ENCODE measurements at regions not wholly inside any gene's neighbourhood (a gene's known extent, or its start where the extent isn't known, plus 50 kb on each side); places are given as distances from the start of the nearest gene placed in this dataset.

- no peak for TF ChIP-seq CTCF (IDR thresholded peaks at IDR 0.05; ENCODE audit: unreplicated experiment)
- no peak overlapping the region for H3K4me3 Mint-ChIP-seq (ENCODE audit: unreplicated experiment)
- no peak overlapping the region for H3K27ac Mint-ChIP-seq (ENCODE audit: unreplicated experiment)
- no peak for DNase-seq (ENCODE audit: low spot score)
- H3K27me3 Mint-ChIP-seq (ENCODE audit: unreplicated experiment): peaks cover 2% of the 10 kb centered on the region
- H3K9me3 Mint-ChIP-seq (ENCODE audit: unreplicated experiment): no peaks in the 10 kb centered on the region
- H3K4me1 Mint-ChIP-seq (ENCODE audit: unreplicated experiment): no peaks in the 10 kb centered on the region
- no peaks in the 10 kb centered on the region for H3K36me3 Mint-ChIP-seq (ENCODE audit: low read depth, unreplicated experiment)
Measured at GRCh38 chr21:33151941-33152731, 77.6 kb upstream of the IFNAR2 start.

GRCh38 chr21:33152732-33153130, 77.0 kb upstream of the IFNAR2 start:
- no peak for DNase-seq (ENCODE audit: low spot score)
- Mint-ChIP-seq H3K4me1 (ENCODE audit: unreplicated experiment) (no peaks in the 10 kb centered on the region), H3K9me3 (ENCODE audit: unreplicated experiment) (no peaks in the 10 kb centered on the region), H3K27me3 (ENCODE audit: unreplicated experiment) (peaks cover 2% of the 10 kb centered on the region), H3K36me3 (ENCODE audit: low read depth, unreplicated experiment) (no peaks in the 10 kb centered on the region), H3K4me3 (ENCODE audit: unreplicated experiment) (no peak overlapping the region), H3K27ac (ENCODE audit: unreplicated experiment) (no peak overlapping the region)
- no peak for TF ChIP-seq CTCF (IDR thresholded peaks at IDR 0.05; ENCODE audit: unreplicated experiment)

GRCh38 chr21:33155005-33155404, 74.7 kb upstream of the IFNAR2 start:
- Mint-ChIP-seq H3K36me3 (ENCODE audit: low read depth, unreplicated experiment) (no peaks in the 10 kb centered on the region), H3K4me1 (ENCODE audit: unreplicated experiment) (no peaks in the 10 kb centered on the region), H3K4me3 (ENCODE audit: unreplicated experiment) (no peak overlapping the region)

GRCh38 chr21:33155422-33155821, 74.3 kb upstream of the IFNAR2 start:
- no peak for TF ChIP-seq CTCF (IDR thresholded peaks at IDR 0.05; ENCODE audit: unreplicated experiment)
- Mint-ChIP-seq H3K4me1 (ENCODE audit: unreplicated experiment) (no peaks in the 10 kb centered on the region), H3K27me3 (ENCODE audit: unreplicated experiment) (peaks cover 2% of the 10 kb centered on the region), H3K27ac (ENCODE audit: unreplicated experiment) (no peak overlapping the region), H3K9me3 (ENCODE audit: unreplicated experiment) (no peaks in the 10 kb centered on the region), H3K4me3 (ENCODE audit: unreplicated experiment) (no peak overlapping the region), H3K36me3 (ENCODE audit: low read depth, unreplicated experiment) (no peaks in the 10 kb centered on the region)
- DNase-seq (ENCODE audit: low spot score): no peak

More at GRCh38 chr21:33155005-33155404, 74.7 kb upstream of the IFNAR2 start:
- no peak for TF ChIP-seq CTCF (IDR thresholded peaks at IDR 0.05; ENCODE audit: unreplicated experiment)
- H3K27me3 Mint-ChIP-seq (ENCODE audit: unreplicated experiment): peaks cover 2% of the 10 kb centered on the region
- H3K9me3 Mint-ChIP-seq (ENCODE audit: unreplicated experiment): no peaks in the 10 kb centered on the region
- no peak overlapping the region for H3K27ac Mint-ChIP-seq (ENCODE audit: unreplicated experiment)
- no peak for DNase-seq (ENCODE audit: low spot score)

- H3K27ac Mint-ChIP-seq (ENCODE audit: unreplicated experiment): no peak overlapping the region
- DNase-seq (ENCODE audit: low spot score): no peak
- H3K4me1 Mint-ChIP-seq (ENCODE audit: unreplicated experiment): no peaks in the 10 kb centered on the region
- H3K9me3 Mint-ChIP-seq (ENCODE audit: unreplicated experiment): no peaks in the 10 kb centered on the region
- H3K36me3 Mint-ChIP-seq (ENCODE audit: low read depth, unreplicated experiment): no peaks in the 10 kb centered on the region
- no peak overlapping the region for H3K4me3 Mint-ChIP-seq (ENCODE audit: unreplicated experiment)
- peaks cover 1% of the 10 kb centered on the region for H3K27me3 Mint-ChIP-seq (ENCODE audit: unreplicated experiment)
- TF ChIP-seq CTCF (IDR thresholded peaks at IDR 0.05; ENCODE audit: unreplicated experiment): no peak
Measured at GRCh38 chr21:33157303-33157702, 72.4 kb upstream of the IFNAR2 start.

All from endothelial cell (in vitro differentiated cells).